ENCODE measurements at regions not wholly inside any gene's neighbourhood (a gene's known extent, or its start where the extent isn't known, plus 50 kb on each side); places are given as distances from the start of the nearest gene placed in this dataset.

GRCh38 chr1:29574871-29575270 lies 338.5 kb downstream of the PTPRU start:
- Histone ChIP-seq H3K4me3 (replicated peaks in 1 of 3; ENCODE audit: insufficient read depth in 1 of 3, low read depth in 2 of 3, low read length in 3 of 3) (no peak overlapping the region), H3K27ac (ENCODE audit: extremely low read length, insufficient read depth, low read length) (no peak overlapping the region), H4K20me1 (ENCODE audit: insufficient read depth, low read length) (no peaks in the 10 kb centered on the region), H2AFZ (ENCODE audit: low read length) (no peak overlapping the region), H3K4me1 (ENCODE audit: insufficient read depth, low read length) (no peaks in the 10 kb centered on the region), H3K36me3 (replicated peaks in 1 of 2; ENCODE audit: control insufficient read depth in 1 of 2, insufficient read depth in 2 of 2, low read length in 2 of 2) (no peaks in the 10 kb centered on the region), H3K27me3 (ENCODE audit: control insufficient read depth in 1 of 2, insufficient read depth in 2 of 2, low read length in 2 of 2) (peaks cover 0 to 4% of the 10 kb centered on the region in 2 experiments; a peak in 1 of 5 replicates), H3K9me3 (ENCODE audit: low read length) (no peaks in the 10 kb centered on the region), H3K4me2 (ENCODE audit: low read depth, low read length) (no peak overlapping the region), H3K9ac (ENCODE audit: insufficient read depth, low read depth, low read length) (no peak overlapping the region), H3K79me2 (ENCODE audit: insufficient read depth, low read length) (no peaks in the 10 kb centered on the region)
- POLR2A ChIA-PET, result no interaction called here
- no TSS peak for BruUV-seq (replicated peaks)
- intact Hi-C loops (cut with micrococcal nuclease; ENCODE audit: unreplicated experiment), result no loop called here
- in situ Hi-C loops (cut with HindIII; ENCODE audit: extremely low pct_ligation_motif_present, low pct_unique_long_range_greater_than_20kb), result no loop called here
- no peak for FAIRE-seq
- ATAC-seq, result no peak
- TF ChIP-seq ZNF264 (CRISPR knock-in tag; IDR thresholded peaks at IDR 0.05) (no peak), SP2 (CRISPR knock-in tag; IDR thresholded peaks at IDR 0.05) (no peak), MAX (IDR thresholded peaks at IDR 0.05) (no peak), MAFF (IDR thresholded peaks at IDR 0.05; ENCODE audit: low read depth, low read length) (no peak), ZNF136 (CRISPR knock-in tag; IDR thresholded peaks at IDR 0.05; ENCODE audit: low read depth) (no peak), EED (CRISPR knock-in tag; IDR thresholded peaks at IDR 0.05) (no peak), IKZF5 (CRISPR knock-in tag; IDR thresholded peaks at IDR 0.05) (no peak), ZNF883 (CRISPR knock-in tag; IDR thresholded peaks at IDR 0.05; ENCODE audit: not compliant biosample characterization) (no peak), ZSCAN21 (CRISPR knock-in tag; IDR thresholded peaks at IDR 0.05; ENCODE audit: borderline replicate concordance) (no peak), ZNF713 (CRISPR knock-in tag; IDR thresholded peaks at IDR 0.05) (no peak), SRSF9 (IDR thresholded peaks at IDR 0.05; ENCODE audit: borderline replicate concordance, insufficient read depth, low read depth, low read length, poor library complexity, severe bottlenecking) (no peak), HINFP (CRISPR knock-in tag; IDR thresholded peaks at IDR 0.05; ENCODE audit: low read depth) (no peak), GATAD2A (CRISPR knock-in tag; IDR thresholded peaks at IDR 0.05) (no peak), ZNF747 (CRISPR knock-in tag; IDR thresholded peaks at IDR 0.05; ENCODE audit: borderline replicate concordance) (no peak), ARID5B (CRISPR knock-in tag; IDR thresholded peaks at IDR 0.05) (no peak), JUN (CRISPR knock-in tag; IDR thresholded peaks at IDR 0.05) (no peak), MED1 (CRISPR knock-in tag; IDR thresholded peaks at IDR 0.05) (no peak), RORA (CRISPR knock-in tag; IDR thresholded peaks at IDR 0.05) (no peak)
- 51% methylated on average over 2 of the region's 2 CpGs for WGBS (ENCODE audit: low lambda C conversion rate)
- CTCF ChIA-PET (ENCODE audit: low intra/inter-chr PET ratio, low total read pairs), result no interaction called here
- no peak for DNase-seq (ENCODE audit: low spot score)
